ENCODE measurements at regions not wholly inside any gene's neighbourhood (a gene's known extent, or its start where the extent isn't known, plus 50 kb on each side); places are given as distances from the start of the nearest gene placed in this dataset.

DNA sequence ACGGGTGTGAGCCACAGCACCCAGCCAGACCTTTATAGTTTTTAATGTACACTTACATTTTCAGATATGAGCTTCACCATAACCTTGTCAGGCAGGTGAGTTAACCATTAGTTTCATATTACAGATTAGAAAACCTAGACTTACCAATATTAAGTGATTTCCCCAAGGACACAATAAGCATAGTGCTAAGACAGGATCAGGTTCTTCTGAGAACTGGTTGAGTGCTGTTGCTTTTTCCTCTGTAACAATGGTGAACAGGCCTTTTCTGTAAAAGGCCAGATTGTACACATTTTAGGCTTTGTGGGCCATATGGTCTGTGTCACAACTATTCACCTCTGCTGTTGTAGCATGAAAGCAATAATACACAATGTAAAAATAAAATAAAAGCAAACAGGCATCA is 332.0 kb downstream of the PIK3C3 start:
- Histone ChIP-seq H3K27me3 (no peaks in the 10 kb centered on the region), H3K4me3 (no peak overlapping the region), H3K9me3 (no peaks in the 10 kb centered on the region), H3K4me1 (peaks cover 0 to 5% (median 1%) of the 10 kb centered on the region in 12 donors), H3K27ac (no peak overlapping the region), H3K36me3 (no peaks in the 10 kb centered on the region)
- WGBS, 4 donors: 83 to 100% (median 90%) methylated on average over 1 of the region's 1 CpG
- TF ChIP-seq, protein P1, sequence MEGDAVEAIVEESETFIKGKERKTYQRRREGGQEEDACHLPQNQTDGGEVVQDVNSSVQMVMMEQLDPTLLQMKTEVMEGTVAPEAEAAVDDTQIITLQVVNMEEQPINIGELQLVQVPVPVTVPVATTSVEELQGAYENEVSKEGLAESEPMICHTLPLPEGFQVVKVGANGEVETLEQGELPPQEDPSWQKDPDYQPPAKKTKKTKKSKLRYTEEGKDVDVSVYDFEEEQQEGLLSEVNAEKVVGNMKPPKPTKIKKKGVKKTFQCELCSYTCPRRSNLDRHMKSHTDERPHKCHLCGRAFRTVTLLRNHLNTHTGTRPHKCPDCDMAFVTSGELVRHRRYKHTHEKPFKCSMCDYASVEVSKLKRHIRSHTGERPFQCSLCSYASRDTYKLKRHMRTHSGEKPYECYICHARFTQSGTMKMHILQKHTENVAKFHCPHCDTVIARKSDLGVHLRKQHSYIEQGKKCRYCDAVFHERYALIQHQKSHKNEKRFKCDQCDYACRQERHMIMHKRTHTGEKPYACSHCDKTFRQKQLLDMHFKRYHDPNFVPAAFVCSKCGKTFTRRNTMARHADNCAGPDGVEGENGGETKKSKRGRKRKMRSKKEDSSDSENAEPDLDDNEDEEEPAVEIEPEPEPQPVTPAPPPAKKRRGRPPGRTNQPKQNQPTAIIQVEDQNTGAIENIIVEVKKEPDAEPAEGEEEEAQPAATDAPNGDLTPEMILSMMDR (IDR thresholded peaks at IDR 0.05): no peak
- no peak for TF ChIP-seq POLR2A (IDR thresholded peaks at IDR 0.05)
- DNase-seq: no peak
- intact Hi-C loops (cut with DNase I): no loop called here
- no peak for ATAC-seq

DNA sequence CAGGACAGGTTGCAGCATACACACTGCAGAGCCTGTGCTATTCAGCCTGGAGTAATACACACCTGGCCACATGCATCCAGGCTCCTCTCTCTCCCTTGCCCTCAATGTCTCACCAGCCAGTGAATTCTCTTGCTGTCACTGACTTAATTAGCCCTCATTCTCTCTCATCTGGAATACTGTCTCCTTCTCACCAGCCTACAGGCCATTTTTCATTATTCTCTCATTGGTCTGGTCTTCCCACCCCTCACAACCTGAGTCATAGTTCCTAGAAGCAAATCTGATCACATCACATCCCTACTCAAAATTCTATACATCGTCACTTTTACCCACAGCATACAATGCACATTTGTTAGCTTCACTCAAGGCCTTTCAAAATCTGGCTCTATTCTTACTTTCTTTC is 333.1 kb downstream of the PIK3C3 start:
- peaks cover 0 to 5% (median 1%) of the 10 kb centered on the region in 12 donors for H3K4me1 ChIP-seq
- H3K27ac ChIP-seq: no peak overlapping the region
- WGBS, 4 donors: 86 to 97% (median 95%) methylated on average over 1 of the region's 1 CpG
- ATAC-seq: no peak
- no peak overlapping the region for H3K4me3 ChIP-seq
- H3K27me3 ChIP-seq: no peaks in the 10 kb centered on the region
- TF ChIP-seq, protein P1 (IDR thresholded peaks at IDR 0.05): no peak
- TF ChIP-seq POLR2A (IDR thresholded peaks at IDR 0.05): no peak
- intact Hi-C loops (cut with DNase I): no loop called here
- H3K9me3 ChIP-seq: peaks cover 0 to 6% (median 0%) of the 10 kb centered on the region in 12 donors
- H3K36me3 ChIP-seq: no peaks in the 10 kb centered on the region
- DNase-seq: no peak

DNA sequence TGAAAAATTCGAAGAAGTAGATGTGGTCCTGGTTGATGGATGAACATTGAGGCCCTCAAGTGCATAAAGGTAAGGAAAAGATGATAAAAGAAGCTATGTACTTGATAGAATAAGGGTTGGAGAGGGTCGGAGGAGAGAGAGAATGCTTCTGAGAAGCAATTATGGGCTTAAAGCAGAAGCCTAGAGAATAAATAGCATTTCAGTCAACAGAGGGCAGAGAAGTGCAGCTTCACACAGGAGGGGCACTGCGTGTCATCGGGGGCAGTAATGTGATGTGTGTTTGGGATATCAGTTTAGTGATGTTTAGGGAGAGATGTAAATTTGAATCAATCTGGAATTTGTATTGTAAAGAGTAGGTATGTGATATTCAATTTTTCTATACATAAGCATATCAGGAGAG is 334.5 kb downstream of the PIK3C3 start:
- peaks cover 0 to 5% (median 1%) of the 10 kb centered on the region in 12 donors for H3K4me1 ChIP-seq
- 72 to 84% (median 79%) methylated on average over 4 of the region's 4 CpGs for WGBS, 4 donors
- no peak for TF ChIP-seq POLR2A (IDR thresholded peaks at IDR 0.05)
- TF ChIP-seq, protein P1 (IDR thresholded peaks at IDR 0.05): peak in 1 of 12 donors; percentile 13

DNA sequence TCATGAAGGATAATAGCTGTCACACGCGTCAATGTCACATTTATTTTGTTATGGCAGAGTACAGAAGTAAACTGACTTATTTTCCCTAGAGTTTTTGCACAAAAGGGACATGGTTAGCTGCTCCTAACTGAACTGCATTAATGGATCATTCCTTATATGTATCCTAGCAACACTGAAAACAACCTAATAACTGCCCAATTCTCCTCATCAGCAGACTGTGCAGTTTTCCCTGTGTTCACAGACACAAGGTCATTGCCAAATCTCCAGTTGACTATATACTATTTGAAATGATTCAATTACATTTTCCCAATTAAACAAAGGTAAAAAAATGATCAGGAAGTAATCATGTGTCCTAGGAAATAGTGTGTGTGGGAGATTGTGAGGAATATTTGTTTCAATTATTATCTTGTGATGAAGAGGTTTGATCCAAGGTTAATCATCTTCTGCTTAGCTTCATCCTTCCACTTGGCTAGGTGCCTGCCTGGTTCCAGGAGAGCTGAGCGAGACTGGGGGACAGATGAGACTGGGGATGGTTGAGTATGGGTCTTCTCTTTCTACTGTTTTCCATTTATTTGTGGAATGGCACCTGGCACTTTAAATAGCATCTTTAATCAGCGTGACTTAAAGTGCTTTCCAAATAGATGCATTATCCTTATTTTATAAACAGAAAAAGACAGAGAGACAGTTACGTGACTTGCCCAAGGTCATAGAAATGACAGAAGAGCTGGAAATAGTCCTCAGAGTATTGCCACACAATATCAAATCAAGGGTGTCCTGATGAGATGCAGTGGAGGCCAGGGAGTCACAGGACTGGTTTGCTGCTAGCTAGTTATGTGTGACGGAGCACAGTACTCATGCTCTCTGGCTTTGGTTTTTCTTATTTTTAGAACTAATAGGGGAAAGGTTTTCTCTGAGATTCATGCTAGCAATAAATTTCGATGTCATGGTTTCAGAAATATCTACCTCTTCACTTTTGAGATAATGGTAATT is 335.6 kb downstream of the PIK3C3 start:
- intact Hi-C loops (cut with DNase I): loop anchor here in 7 of 10 donors (2.0 to 10.0 kb wide), 5 partner anchors 136 to 1274 kb away; partner anchors contain the start of gene SYT4 (in 1 of the 7)

More for the DNA sequence above, 334.5 kb downstream of the PIK3C3 start:
- H3K27me3 ChIP-seq: no peaks in the 10 kb centered on the region
- H3K4me3 ChIP-seq: no peak overlapping the region
- DNase-seq: no peak
- no peak for ATAC-seq
- H3K27ac ChIP-seq: peak overlapping the region in 1 of 12 donors; percentile 78
- peaks cover 0 to 6% (median 0%) of the 10 kb centered on the region in 12 donors for H3K9me3 ChIP-seq
- no peaks in the 10 kb centered on the region for H3K36me3 ChIP-seq
- intact Hi-C loops (cut with DNase I): no loop called here

More for the DNA sequence above, 335.6 kb downstream of the PIK3C3 start:
- peak overlapping the region in 10 of 12 donors; percentile 6 to 84 (median 60) for H3K27ac ChIP-seq
- peak; percentile 91 to 99 (median 99) for ATAC-seq
- no peaks in the 10 kb centered on the region for H3K36me3 ChIP-seq
- 46 to 55% (median 50%) methylated on average over 7 of the region's 7 CpGs for WGBS, 4 donors
- no peak for TF ChIP-seq POLR2A (IDR thresholded peaks at IDR 0.05)
- TF ChIP-seq, protein P1 (IDR thresholded peaks at IDR 0.05): no peak
- H3K4me3 ChIP-seq: no peak overlapping the region
- peak in 4 of 5 donors; percentile 19 to 73 (median 36) for DNase-seq
- peaks cover 0 to 5% (median 1%) of the 10 kb centered on the region in 12 donors for H3K4me1 ChIP-seq
- peaks cover 0 to 6% (median 0%) of the 10 kb centered on the region in 12 donors for H3K9me3 ChIP-seq
- no peaks in the 10 kb centered on the region for H3K27me3 ChIP-seq

Data from heart left ventricle (tissue), 16 donors.